DND-41 (cell line): ENCODE measurements at regions not wholly inside any gene's neighbourhood (a gene's known extent, or its start where the extent isn't known, plus 50 kb on each side); places are given as distances from the start of the nearest gene placed in this dataset.
A peak's percentile ranks its signal among the peaks of the same experiment; 100 is the strongest.

Source experiments
- ATAC-seq: fragments of 200-7000 bp; cut with Tn5 transposase; 3 replicates; pipeline ENCODE4 v1.9.1; 2021; ENCODE audit warnings: low read depth; ENCODE audit not compliant: insufficient read depth
- DNase-seq: peaks from one replicate; pipeline ENCODE4 v3.0.0-alpha.2; 2020
- H2AFZ ChIP-seq: 2 replicates; pipeline ENCODE4 v1.6.0; 2012; ENCODE audit warnings: low read depth, low read length
- H3K27ac ChIP-seq: 2 replicates; pipeline ENCODE4 v1.5.1; 2012; ENCODE audit warnings: low read length, inconsistent platforms
- H3K27me3 ChIP-seq: fragments of 200-600 bp; sonication (generic); 2 replicates; pipeline ENCODE4 v1.6.0; 2012; ENCODE audit warnings: low read length, mild to moderate bottlenecking, inconsistent platforms; ENCODE audit not compliant: insufficient read depth, poor library complexity
- H3K36me3 ChIP-seq: 2 replicates; pipeline ENCODE4 v1.5.1; 2012; ENCODE audit warnings: low read length, inconsistent platforms; ENCODE audit not compliant: insufficient read depth
- H3K4me1 ChIP-seq: 2 replicates; pipeline ENCODE4 v1.5.1; 2012; ENCODE audit warnings: mild to moderate bottlenecking, low read length; ENCODE audit not compliant: insufficient read depth
- H3K4me2 ChIP-seq: 2 replicates; pipeline ENCODE4 v1.6.0; 2012; ENCODE audit warnings: mild to moderate bottlenecking, moderate library complexity, low read length, inconsistent platforms; ENCODE audit not compliant: insufficient read depth
- H3K4me3 ChIP-seq, 2 experiments: fragments of 200-600 bp in 1 of 2; shearing (Covaris generic) in 1 of 2; 2 replicates each; pipeline ENCODE4 v1.5.1; 2012 to 2016; ENCODE audit warnings: inconsistent platforms in 2 of 2, low read length in 2 of 2, mild to moderate bottlenecking in 2 of 2, low read depth in 1 of 2, moderate library complexity in 1 of 2
- H3K79me2 ChIP-seq: 2 replicates; pipeline ENCODE4 v1.6.0; 2012; ENCODE audit warnings: low read length, inconsistent platforms; ENCODE audit not compliant: insufficient read depth
- H3K9ac ChIP-seq: 2 replicates; pipeline ENCODE4 v1.6.0; 2012; ENCODE audit warnings: low read depth, mild to moderate bottlenecking, inconsistent platforms, low read length, moderate library complexity
- H3K9me3 ChIP-seq: 2 replicates; pipeline ENCODE4 v1.5.1; 2012; ENCODE audit warnings: low read length, moderate library complexity, mild to moderate bottlenecking, inconsistent platforms; ENCODE audit not compliant: insufficient read depth, severe bottlenecking
- H4K20me1 ChIP-seq: 2 replicates; pipeline ENCODE4 v1.6.0; 2012; ENCODE audit warnings: low read length; ENCODE audit not compliant: insufficient read depth
- EZH2 ChIP-seq: IDR thresholded peaks from 3 replicates; pipeline ENCODE4 v1.6.1; 2012; ENCODE audit warnings: borderline replicate concordance, low read depth, mild to moderate bottlenecking, moderate library complexity, low read length, inconsistent platforms; ENCODE audit not compliant: severe bottlenecking
- TF ChIP-seq, protein P1 (sequence below): IDR thresholded peaks from 2 replicates; pipeline ENCODE4 v1.5.1; 2012; ENCODE audit warnings: borderline replicate concordance, low read length, moderate library complexity, mild to moderate bottlenecking; ENCODE audit not compliant: poor library complexity, severe bottlenecking; ENCODE audit errors: extremely low read depth

DNA sequence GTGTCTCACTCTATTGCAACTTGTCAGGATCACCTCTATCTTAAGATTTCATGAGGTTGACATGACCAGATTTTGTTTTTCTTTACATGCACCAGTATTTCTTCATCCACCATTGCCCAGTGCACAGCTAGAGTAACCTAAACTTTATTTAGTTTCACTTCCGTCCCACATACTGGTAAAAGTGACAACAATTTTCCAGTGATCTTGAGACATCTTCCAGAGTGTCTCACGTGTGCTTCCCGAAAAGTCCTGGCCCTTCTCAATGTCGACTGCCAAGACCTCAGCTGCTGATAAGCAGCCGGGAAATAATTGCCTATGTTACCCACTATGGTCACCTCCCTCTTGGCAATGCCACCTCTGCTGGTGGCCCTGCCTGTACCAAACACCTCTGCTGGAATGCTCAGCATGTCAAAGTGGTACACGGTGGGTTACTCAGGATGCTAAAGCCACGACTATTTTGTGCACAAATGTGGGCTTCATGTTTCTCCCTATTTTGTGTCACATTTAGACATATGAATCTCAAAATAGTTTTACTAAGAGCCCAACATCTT is 379.7 kb upstream of the TGFBR2 start:
- Histone ChIP-seq H4K20me1 (no peaks in the 10 kb centered on the region), H3K36me3 (no peaks in the 10 kb centered on the region), H3K9me3 (no peaks in the 10 kb centered on the region), H3K79me2 (no peaks in the 10 kb centered on the region), H3K27ac (peak overlapping the region; percentile 79), H3K4me3 (no peak overlapping the region), H2AFZ (no peak overlapping the region), H3K9ac (no peak overlapping the region), H3K4me2 (no peak overlapping the region), H3K4me1 (peaks cover 71% of the 10 kb centered on the region), H3K27me3 (no peaks in the 10 kb centered on the region)
- no peak for DNase-seq
- ATAC-seq = no peak
- TF ChIP-seq, protein P1, sequence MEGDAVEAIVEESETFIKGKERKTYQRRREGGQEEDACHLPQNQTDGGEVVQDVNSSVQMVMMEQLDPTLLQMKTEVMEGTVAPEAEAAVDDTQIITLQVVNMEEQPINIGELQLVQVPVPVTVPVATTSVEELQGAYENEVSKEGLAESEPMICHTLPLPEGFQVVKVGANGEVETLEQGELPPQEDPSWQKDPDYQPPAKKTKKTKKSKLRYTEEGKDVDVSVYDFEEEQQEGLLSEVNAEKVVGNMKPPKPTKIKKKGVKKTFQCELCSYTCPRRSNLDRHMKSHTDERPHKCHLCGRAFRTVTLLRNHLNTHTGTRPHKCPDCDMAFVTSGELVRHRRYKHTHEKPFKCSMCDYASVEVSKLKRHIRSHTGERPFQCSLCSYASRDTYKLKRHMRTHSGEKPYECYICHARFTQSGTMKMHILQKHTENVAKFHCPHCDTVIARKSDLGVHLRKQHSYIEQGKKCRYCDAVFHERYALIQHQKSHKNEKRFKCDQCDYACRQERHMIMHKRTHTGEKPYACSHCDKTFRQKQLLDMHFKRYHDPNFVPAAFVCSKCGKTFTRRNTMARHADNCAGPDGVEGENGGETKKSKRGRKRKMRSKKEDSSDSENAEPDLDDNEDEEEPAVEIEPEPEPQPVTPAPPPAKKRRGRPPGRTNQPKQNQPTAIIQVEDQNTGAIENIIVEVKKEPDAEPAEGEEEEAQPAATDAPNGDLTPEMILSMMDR = no peak
- TF ChIP-seq EZH2 = no peak

DNA sequence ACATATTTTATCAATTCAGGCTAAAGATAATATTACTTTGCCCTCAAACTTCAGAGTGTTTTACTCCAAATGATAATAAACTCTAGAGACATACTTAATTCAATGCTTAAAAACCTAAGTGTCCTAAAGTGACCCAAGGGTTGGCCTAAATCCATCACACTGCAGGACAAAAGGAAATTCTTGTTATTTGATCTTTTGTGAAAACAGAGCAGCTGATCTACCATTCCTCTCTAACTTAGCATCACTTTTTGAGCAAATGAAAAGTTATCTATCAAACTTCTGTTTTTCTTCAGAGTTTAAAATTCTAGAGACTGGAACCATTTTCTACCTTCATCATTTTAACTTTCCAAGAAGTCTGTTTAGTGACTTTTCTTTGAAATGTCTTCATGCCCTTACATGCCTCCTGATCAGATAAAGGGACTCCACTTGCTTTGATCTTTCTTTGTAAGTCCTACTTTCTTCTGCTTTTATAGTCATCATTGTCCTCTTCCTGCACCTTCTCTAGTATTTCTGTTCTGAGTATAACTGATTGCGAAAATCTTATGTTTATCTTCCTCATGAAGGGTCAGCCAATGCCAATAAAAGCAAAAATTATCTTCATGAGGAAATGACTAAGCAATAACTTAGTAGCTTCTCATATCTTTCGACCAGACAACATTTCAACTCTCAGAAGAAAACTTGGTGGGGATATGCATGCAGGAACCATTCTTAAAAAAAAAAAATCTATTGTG is 378.7 kb upstream of the TGFBR2 start:
- H3K9ac ChIP-seq = peak overlapping the region; percentile 27; the same call in 1 of the 2 replicates
- peak overlapping the region; percentile 27 for H2AFZ ChIP-seq
- no peak for TF ChIP-seq EZH2
- TF ChIP-seq, protein P1 = no peak
- H4K20me1 ChIP-seq = no peaks in the 10 kb centered on the region
- H3K36me3 ChIP-seq = no peaks in the 10 kb centered on the region
- peaks cover 70% of the 10 kb centered on the region for H3K4me1 ChIP-seq
- no peaks in the 10 kb centered on the region for H3K79me2 ChIP-seq
- H3K27me3 ChIP-seq = no peaks in the 10 kb centered on the region
- DNase-seq (no peak), ATAC-seq (peak; percentile 86)
- no peak overlapping the region; a peak in 1 of 4 replicates for H3K4me3 ChIP-seq
- H3K9me3 ChIP-seq = no peaks in the 10 kb centered on the region
- H3K27ac ChIP-seq = peak overlapping the region; percentile 79
- peak overlapping the region; percentile 44 for H3K4me2 ChIP-seq

DNA sequence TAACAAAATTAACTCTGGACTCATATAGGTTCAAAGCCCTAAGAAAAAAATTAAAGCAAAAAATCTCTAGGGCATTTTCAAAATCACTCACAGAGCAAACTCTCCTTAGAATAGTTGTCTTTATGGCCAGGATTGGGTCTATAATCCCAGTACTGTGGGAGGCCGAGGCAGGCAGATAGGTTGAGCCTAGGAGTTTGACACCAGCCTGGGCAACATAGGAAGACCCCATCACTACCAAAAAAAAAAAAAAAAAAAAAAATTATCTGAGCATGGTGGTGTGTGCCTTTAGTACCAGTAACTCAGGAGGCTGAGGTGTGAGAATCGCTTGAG is 378.1 kb upstream of the TGFBR2 start:
- Histone ChIP-seq H3K27me3 (no peaks in the 10 kb centered on the region), H3K4me3 (no peak overlapping the region), H3K36me3 (no peaks in the 10 kb centered on the region), H3K9me3 (no peaks in the 10 kb centered on the region), H3K79me2 (no peaks in the 10 kb centered on the region), H3K4me2 (peak overlapping the region; percentile 44), H3K4me1 (peaks cover 65% of the 10 kb centered on the region), H3K27ac (peak overlapping the region; percentile 79), H2AFZ (peak overlapping the region; percentile 27; the same call in 1 of the 2 replicates), H4K20me1 (no peaks in the 10 kb centered on the region), H3K9ac (peak overlapping the region; percentile 27; the same call in 1 of the 2 replicates)
- ATAC-seq (peak; percentile 25; the same call in 2 of the 3 replicates), DNase-seq (peak; percentile 36)
- TF ChIP-seq, protein P1 = no peak
- no peak for TF ChIP-seq EZH2
